ENCODE measurements at regions not wholly inside any gene's neighbourhood (a gene's known extent, or its start where the extent isn't known, plus 50 kb on each side); places are given as distances from the start of the nearest gene placed in this dataset.

DNA sequence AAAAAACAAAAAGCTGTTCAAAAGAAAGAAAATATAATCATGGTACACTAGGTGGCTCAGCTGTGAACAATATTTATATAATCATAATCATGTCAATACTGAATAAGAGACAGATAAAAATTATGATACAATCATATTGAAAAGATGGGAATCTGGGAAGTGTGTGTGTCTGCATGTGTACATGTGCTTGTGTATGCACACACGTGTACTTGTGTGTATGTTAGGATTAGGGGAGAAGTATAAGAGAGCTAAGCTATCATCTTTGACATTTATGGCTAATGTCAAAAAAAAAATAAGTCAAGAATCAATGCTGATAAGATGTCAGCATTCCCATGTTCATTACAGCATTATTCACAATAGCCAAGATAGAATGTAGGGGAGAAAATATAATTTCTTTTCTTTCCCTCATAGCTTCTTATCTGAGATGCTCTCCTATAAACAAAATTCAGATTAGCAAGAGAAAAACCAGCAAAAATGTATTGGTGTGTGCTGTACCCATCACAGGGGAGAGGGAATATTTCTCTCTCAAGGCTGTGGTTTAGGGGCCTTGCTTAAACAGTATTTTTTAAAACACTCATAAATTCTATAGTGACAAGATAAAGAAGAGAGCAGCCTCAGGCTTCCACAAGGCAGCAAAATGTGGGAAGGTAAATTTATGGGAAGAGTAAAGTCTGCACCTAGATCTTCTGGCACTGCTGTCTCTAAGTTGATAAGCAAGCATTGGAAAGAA, 63.4 kb upstream of the ITGA11 start:
- TF ChIP-seq YY1 (IDR thresholded peaks at IDR 0.05): no peak
- TF ChIP-seq, protein P1, sequence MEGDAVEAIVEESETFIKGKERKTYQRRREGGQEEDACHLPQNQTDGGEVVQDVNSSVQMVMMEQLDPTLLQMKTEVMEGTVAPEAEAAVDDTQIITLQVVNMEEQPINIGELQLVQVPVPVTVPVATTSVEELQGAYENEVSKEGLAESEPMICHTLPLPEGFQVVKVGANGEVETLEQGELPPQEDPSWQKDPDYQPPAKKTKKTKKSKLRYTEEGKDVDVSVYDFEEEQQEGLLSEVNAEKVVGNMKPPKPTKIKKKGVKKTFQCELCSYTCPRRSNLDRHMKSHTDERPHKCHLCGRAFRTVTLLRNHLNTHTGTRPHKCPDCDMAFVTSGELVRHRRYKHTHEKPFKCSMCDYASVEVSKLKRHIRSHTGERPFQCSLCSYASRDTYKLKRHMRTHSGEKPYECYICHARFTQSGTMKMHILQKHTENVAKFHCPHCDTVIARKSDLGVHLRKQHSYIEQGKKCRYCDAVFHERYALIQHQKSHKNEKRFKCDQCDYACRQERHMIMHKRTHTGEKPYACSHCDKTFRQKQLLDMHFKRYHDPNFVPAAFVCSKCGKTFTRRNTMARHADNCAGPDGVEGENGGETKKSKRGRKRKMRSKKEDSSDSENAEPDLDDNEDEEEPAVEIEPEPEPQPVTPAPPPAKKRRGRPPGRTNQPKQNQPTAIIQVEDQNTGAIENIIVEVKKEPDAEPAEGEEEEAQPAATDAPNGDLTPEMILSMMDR (IDR thresholded peaks at IDR 0.05; ENCODE audit: low read depth, low read length, missing input control): no peak
- TF ChIP-seq, protein P2, sequence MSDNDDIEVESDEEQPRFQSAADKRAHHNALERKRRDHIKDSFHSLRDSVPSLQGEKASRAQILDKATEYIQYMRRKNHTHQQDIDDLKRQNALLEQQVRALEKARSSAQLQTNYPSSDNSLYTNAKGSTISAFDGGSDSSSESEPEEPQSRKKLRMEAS (IDR thresholded peaks at IDR 0.05): no peak
- TF ChIP-seq, protein P3, sequence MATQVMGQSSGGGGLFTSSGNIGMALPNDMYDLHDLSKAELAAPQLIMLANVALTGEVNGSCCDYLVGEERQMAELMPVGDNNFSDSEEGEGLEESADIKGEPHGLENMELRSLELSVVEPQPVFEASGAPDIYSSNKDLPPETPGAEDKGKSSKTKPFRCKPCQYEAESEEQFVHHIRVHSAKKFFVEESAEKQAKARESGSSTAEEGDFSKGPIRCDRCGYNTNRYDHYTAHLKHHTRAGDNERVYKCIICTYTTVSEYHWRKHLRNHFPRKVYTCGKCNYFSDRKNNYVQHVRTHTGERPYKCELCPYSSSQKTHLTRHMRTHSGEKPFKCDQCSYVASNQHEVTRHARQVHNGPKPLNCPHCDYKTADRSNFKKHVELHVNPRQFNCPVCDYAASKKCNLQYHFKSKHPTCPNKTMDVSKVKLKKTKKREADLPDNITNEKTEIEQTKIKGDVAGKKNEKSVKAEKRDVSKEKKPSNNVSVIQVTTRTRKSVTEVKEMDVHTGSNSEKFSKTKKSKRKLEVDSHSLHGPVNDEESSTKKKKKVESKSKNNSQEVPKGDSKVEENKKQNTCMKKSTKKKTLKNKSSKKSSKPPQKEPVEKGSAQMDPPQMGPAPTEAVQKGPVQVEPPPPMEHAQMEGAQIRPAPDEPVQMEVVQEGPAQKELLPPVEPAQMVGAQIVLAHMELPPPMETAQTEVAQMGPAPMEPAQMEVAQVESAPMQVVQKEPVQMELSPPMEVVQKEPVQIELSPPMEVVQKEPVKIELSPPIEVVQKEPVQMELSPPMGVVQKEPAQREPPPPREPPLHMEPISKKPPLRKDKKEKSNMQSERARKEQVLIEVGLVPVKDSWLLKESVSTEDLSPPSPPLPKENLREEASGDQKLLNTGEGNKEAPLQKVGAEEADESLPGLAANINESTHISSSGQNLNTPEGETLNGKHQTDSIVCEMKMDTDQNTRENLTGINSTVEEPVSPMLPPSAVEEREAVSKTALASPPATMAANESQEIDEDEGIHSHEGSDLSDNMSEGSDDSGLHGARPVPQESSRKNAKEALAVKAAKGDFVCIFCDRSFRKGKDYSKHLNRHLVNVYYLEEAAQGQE (IDR thresholded peaks at IDR 0.05): no peak
- TF ChIP-seq RAD21 (IDR thresholded peaks at IDR 0.05): no peak
- no peak for TF ChIP-seq TAF1 (conservative IDR thresholded peaks at IDR 0.05)
- no peak for TF ChIP-seq GABPA (IDR thresholded peaks at IDR 0.05 in 1 of 2, conservative IDR thresholded peaks at IDR 0.05 in 1 of 2)
- no peak for TF ChIP-seq SP1 (IDR thresholded peaks at IDR 0.05)
- no peak for TF ChIP-seq FOXA1 (IDR thresholded peaks at IDR 0.05)
- TF ChIP-seq, protein P4, sequence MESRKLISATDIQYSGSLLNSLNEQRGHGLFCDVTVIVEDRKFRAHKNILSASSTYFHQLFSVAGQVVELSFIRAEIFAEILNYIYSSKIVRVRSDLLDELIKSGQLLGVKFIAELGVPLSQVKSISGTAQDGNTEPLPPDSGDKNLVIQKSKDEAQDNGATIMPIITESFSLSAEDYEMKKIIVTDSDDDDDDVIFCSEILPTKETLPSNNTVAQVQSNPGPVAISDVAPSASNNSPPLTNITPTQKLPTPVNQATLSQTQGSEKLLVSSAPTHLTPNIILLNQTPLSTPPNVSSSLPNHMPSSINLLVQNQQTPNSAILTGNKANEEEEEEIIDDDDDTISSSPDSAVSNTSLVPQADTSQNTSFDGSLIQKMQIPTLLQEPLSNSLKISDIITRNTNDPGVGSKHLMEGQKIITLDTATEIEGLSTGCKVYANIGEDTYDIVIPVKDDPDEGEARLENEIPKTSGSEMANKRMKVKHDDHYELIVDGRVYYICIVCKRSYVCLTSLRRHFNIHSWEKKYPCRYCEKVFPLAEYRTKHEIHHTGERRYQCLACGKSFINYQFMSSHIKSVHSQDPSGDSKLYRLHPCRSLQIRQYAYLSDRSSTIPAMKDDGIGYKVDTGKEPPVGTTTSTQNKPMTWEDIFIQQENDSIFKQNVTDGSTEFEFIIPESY (IDR thresholded peaks at IDR 0.05): no peak
- TF ChIP-seq, protein P5, sequence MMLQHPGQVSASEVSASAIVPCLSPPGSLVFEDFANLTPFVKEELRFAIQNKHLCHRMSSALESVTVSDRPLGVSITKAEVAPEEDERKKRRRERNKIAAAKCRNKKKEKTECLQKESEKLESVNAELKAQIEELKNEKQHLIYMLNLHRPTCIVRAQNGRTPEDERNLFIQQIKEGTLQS (IDR thresholded peaks at IDR 0.05): no peak
